NOMO-1 treated with dmso at 0.1 percent for 144 hours (cell line): ENCODE measurements at regions not wholly inside any gene's neighbourhood (a gene's known extent, or its start where the extent isn't known, plus 50 kb on each side); places are given as distances from the start of the nearest gene placed in this dataset.
"Not testable (repeated sequence)": the region's sequence is repeated elsewhere in the genome, so short reads cannot be mapped to it uniquely, and the experiment has no call there.

Experiments used
- DNase-seq: peaks from one replicate; lab custom pipeline; 2025; ENCODE audit not compliant: unreplicated experiment; lab: John Stamatoyannopoulos, UW

DNA sequence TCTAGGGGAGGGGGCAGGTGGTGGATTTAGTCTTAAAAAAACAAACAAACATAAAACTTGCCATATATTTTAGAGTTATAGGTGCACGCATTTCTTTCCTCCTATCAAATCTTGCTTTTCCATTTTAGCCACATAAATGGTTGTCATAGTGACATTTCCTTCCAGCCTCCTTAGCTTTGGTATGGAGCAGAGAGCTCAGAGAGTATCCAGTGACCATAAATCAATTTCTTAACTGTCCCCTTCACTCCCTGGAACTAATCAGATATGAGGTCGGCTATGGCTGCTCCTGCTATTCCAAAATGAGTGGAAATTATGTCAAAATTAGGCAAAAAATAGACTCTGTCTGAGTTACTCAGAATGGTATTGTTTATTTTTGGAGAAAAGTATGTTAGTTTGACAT is 164.5 kb downstream of the EBLN2 start:
- no peak for DNase-seq

DNA sequence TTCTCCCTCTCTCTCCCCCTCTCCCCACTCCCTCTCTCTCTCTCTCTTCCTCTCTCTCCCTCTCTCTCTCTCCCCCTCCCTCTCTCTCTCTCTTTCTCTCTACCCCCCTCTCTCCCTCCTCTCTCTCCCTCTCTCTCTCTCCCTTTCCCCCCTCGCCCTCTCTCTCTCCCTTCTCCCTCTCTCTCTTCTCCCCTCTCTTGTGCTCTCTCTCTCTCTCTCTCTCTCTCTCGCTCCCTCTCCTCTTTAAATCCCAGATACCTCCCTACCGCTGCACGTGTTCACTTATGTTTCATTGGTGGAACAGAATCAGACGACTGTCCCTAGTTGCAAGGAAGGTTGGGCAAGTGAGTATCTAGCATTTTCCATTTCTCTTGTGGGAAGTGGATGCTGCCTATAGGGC is 166.5 kb downstream of the EBLN2 start:
- peak; percentile 3 for DNase-seq

DNA sequence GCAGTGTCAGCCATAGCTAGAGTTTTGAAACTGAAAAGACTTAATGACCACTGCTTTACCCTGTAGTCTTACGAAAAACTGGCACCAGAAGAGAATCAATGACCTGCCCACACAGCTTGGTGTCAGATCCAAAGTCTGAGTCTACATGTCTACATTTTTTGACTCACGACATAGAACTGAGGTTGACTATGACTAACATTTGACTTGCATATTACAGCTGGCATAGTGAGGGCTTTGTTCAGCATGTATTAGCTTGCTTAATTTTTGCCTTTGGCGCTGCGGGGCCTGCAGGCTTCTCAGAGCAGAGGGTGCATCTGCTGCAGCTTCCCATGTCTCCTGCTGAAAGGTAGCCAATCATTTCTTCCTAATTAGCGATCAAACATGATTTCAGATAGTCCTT is 167.0 kb downstream of the EBLN2 start:
- no peak for DNase-seq

- DNase-seq, result no peak
These were observed 167.5 kb downstream of the EBLN2 start for GRCh38 chr3:73228959-73229358.

DNA sequence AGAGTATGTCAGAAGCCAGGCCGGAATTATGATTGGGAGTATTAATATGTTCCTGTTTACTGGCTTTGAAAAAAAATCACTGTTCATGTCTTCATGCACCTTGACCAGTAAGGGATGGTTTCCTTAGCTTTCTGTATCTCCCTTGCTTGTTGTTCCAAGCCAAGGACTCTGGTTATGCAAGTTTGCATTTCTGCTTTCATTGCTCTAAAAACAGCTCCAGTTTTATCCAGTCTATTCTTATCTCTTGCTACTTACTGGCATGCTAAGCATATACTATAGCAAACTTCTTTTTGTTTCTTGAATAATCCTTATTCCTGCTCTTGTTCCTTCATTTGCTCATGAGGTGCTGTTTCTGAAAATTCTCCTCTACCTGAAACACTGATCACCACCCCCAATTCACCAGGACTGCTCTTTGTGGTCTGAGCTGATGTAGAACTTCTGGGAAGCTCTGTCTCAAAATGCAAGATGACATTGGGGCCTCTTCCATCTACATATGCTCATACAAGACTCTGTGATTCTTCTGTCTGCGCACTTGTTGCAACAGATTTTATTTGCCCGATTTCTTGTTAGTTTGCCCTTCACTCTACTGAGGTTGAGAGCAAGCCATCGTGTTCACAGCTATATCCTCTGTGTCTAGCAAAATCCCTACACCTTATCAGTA is 173.0 kb downstream of the EBLN2 start:
- no peak for DNase-seq

DNA sequence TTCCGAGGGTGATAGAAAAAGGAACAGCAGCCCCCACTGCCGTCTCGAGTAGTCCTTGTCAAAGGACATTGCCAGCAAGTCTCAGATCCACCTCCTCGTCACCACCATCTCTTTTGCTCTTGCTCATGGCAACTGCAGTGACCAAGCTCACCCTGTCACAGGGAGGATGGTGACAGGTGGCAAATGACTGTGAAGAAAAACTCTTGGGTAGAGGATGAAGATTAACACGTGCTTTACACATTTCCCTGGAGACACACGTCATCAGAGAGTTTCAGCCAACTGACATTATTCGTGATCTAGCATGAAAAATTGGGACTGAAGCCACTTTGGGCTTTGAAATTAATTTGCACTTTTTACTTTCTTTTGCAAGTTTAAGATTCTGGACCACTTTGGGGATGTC is 174.3 kb downstream of the EBLN2 start:
- no peak for DNase-seq

DNA sequence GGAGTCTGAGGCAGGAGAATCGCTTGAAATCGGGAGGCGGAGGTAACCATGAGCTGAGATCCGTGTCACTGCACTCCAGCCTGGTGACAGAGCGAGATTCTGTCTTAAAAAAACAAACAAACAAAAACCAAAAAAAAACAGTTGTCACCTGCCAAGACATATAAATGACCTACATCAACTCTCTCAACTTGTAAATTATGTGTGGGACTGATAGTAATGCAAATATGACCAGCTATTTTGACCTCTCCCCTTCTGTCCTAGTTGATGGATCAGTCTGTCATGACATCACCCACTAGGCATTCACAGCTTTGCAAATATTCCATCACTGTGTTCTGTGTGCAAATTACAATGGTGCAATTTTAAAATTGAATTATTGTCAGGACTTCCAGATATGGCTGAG is 175.4 kb downstream of the EBLN2 start:
- DNase-seq, result no peak

GRCh38 chr3:73243740-73244139 is 182.3 kb downstream of the EBLN2 start:
- DNase-seq, result no peak

DNA sequence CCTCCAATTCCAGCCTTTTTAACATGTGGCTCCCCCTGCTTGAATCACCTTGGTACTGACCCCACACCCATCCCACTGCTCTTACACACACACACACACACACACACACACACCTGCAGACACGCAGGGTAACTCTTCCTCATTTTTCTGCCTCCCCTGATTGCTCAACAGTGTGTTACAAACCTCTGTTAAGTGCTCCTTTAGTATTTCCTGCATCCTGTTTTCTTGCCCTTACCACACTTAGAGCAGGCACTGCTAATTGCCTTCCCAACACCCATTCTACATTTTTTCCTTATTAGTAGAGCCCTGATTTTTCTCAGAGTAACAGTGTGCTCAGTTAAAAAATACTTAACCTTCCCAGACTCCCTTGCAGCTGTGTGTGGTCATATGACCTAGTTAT is 184.0 kb downstream of the EBLN2 start:
- DNase-seq, result peak; percentile 72

DNA sequence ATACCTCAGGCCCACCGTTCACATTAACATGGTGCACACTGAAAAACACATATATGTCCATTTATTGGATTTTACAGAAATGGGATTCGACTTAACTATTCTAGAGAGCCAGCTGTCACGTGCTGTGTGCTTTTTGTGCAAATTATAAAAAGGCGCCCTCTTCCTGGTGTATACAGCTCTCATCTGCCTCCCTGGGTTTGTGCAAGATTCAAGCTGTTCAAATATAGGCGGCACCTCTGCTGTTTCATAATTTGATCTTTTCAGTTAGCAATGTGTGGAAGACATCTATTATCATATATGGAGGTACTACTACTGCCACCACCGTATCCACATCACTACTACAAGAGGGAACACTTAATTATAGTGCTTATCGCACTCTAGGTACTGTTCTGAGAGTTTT is 187.6 kb downstream of the EBLN2 start:
- DNase-seq, result no peak

- DNase-seq, result no peak
These were observed 192.6 kb downstream of the EBLN2 start for GRCh38 chr3:73254062-73254461.

DNA sequence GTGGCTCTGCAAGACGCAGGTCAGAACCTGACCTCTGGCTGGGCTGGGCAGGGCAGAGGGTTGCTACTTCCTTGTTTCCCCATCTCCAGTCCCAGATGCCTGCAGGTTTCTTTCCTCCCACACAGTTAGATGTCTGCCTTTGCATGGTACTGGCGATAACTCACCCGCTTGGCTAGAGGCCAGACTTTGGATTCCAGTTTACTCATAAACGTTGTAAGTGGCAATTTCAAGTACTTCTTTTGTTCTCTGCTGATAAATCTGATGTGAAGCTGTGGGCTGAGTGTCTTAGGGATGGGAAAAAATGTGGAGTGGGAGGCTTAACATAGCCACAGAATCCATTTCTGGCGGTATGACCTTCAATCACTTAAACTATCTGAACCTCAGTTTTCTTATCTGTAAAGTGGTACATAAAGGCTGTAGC is 194.2 kb downstream of the EBLN2 start:
- no peak for DNase-seq

- no peak for DNase-seq
These were observed 195.7 kb downstream of the EBLN2 start for GRCh38 chr3:73257186-73257585.

DNA sequence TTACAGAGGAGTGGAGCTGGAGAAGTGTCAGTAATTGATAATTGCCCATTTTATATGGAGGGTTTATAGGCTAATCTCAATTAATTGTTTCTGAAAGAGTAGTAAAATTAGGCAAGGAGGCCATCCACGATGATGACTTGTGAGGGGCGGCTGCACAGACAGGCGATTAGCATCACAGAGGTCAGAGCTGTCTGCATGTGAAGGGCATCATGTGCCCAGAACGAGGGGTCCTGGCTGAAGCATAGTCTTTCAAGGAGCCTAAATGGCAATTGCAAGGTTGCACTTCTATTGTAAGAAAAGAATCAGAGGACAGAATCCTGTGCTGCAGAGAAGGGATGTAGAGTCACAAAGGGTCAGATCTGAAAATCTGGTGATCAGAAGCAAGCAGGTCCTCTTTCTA is 196.6 kb downstream of the EBLN2 start:
- DNase-seq, result no peak

GRCh38 chr3:73259291-73259690 is 197.8 kb downstream of the EBLN2 start:
- no peak for DNase-seq

DNA sequence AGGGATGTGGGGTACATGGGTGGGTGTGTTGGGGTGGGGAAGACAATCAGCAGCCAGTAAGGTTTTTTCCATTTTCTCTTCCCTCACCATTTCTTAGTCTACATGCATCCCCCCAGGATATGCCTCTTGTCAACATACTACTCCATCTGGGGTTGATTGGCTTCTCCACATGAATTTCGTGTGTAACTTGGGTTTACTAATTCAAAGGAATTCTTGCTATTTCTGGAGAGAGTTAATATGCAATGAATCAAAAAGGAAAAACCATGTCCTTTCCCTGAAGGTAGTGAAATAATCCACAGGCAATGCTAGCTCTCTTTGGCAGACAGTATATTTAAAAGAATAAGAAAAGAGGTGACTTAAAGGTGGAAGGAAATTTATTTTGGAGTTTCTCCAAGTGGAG is 198.4 kb downstream of the EBLN2 start:
- no peak for DNase-seq

GRCh38 chr3:73266558-73266957 is 205.1 kb downstream of the EBLN2 start:
- not testable (repeated sequence) for DNase-seq

- not testable (repeated sequence) for DNase-seq
These were observed 207.7 kb downstream of the EBLN2 start for GRCh38 chr3:73269126-73269525.

- no peak for DNase-seq
These were observed 209.5 kb downstream of the EBLN2 start for GRCh38 chr3:73270839-73271483.

DNA sequence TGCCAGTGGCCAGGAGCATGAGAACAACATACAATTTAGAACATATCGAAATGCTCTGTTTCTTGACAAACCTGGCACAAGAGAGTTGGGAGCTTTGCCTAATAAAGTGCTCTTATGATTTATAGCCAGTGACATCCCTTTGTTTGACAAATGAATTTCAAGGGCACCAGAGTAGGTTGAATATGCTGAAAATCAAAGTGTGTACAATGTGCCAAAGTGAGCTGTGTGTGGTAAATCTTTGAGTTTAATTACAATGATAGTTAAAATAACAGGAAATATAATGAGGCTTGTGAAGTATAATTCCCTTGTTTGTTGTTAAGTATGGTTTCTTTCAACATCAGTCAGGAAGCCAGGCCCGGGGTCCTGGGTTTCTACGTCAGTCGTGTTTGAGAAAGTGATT is 211.9 kb downstream of the EBLN2 start:
- no peak for DNase-seq

DNA sequence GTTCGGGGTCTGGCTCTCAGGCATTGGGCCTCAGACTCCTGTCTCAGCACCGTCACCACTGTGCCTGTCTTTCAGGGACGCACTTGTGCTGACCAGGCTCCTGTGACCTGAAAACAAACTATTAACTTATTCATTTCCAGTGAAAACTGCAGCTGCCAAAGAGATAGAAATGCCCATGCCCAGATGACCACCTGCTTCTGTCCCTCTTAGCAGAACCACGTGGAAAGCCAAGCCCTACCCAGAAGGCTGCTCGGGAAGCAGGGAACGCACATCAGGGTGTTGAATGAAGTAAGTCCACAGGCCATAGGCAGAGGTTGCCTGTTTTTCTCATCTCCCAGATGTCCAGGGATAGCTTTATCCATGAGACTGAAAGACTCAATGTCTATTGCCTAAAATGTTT is 219.3 kb downstream of the EBLN2 start:
- no peak for DNase-seq

- no peak for DNase-seq
These were observed 223.0 kb downstream of the EBLN2 start for GRCh38 chr3:73284472-73284871.

GRCh38 chr3:73291541-73291940 is 230.1 kb downstream of the EBLN2 start:
- DNase-seq, result no peak
